Activated CD8-positive, alpha-beta T cell treated with anti-CD3 and anti-CD28 coated beads for 36 hours (primary cell): ENCODE measurements at regions not wholly inside any gene's neighbourhood (a gene's known extent, or its start where the extent isn't known, plus 50 kb on each side); places are given as distances from the start of the nearest gene placed in this dataset.

Experiments
- ATAC-seq: fragments of 200-7000 bp; cut with Tn5 transposase; one replicate; pipeline ENCODE4 v1.10.0; 2021; ENCODE audit warnings: mild to moderate bottlenecking, moderate library complexity
- CTCF ChIA-PET: fragments of 350-600 bp; sonication (Branson Sonifier 250); formaldehyde crosslinking; loops from one replicate; lab custom pipeline; 2021; ENCODE audit warnings: antibody characterized with exemption; lab: Charles Lee
- POLR2A ChIA-PET: fragments of 350-600 bp; sonication (Branson Sonifier 250); formaldehyde crosslinking; loops from one replicate; lab custom pipeline; 2021; ENCODE audit warnings: antibody characterized with exemption; lab: Charles Lee
- DNase-seq: peaks from one replicate; pipeline ENCODE4 v3.0.0-alpha.2; 2020
- H3K27ac Mint-ChIP-seq: one replicate; pipeline ENCODE4 v1.8.0; 2021; ENCODE audit warnings: mild to moderate bottlenecking, mixed read lengths
- H3K27me3 Mint-ChIP-seq: one replicate; pipeline ENCODE4 v1.8.0; 2021; ENCODE audit warnings: mixed read lengths
- H3K36me3 Mint-ChIP-seq: one replicate; pipeline ENCODE4 v1.8.0; 2021; ENCODE audit warnings: low read depth, mixed read lengths
- H3K4me1 Mint-ChIP-seq: one replicate; pipeline ENCODE4 v1.8.0; 2021; ENCODE audit warnings: low read depth, mixed read lengths
- H3K4me3 Mint-ChIP-seq: one replicate; pipeline ENCODE4 v1.8.0; 2021; ENCODE audit warnings: mild to moderate bottlenecking, moderate library complexity, mixed read lengths
- H3K9me3 Mint-ChIP-seq: one replicate; pipeline ENCODE4 v1.8.0; 2021; ENCODE audit warnings: mixed read lengths
- intact Hi-C: fragments of 100-400 bp; cut with micrococcal nuclease; formaldehyde crosslinking; loops from one replicate; pipeline ENCODE4 v1.10.0; 2022
- TF ChIP-seq, protein P1 (sequence below): fragments of 200-600 bp; IDR thresholded peaks from one replicate; pipeline ENCODE4 v1.8.0; 2022; ENCODE audit warnings: antibody characterized with exemption, mild to moderate bottlenecking

GRCh38 chr5:111631328-111631727 lies 119.0 kb upstream of the STARD4 start:
- Mint-ChIP-seq H3K9me3 (peaks cover 10% of the 10 kb centered on the region), H3K36me3 (peaks cover 12% of the 10 kb centered on the region), H3K27me3 (no peaks in the 10 kb centered on the region), H3K27ac (no peak overlapping the region), H3K4me1 (peaks cover 12% of the 10 kb centered on the region), H3K4me3 (no peak overlapping the region)
- DNase-seq: no peak
- intact Hi-C loops: no loop called here
- TF ChIP-seq, protein P1, sequence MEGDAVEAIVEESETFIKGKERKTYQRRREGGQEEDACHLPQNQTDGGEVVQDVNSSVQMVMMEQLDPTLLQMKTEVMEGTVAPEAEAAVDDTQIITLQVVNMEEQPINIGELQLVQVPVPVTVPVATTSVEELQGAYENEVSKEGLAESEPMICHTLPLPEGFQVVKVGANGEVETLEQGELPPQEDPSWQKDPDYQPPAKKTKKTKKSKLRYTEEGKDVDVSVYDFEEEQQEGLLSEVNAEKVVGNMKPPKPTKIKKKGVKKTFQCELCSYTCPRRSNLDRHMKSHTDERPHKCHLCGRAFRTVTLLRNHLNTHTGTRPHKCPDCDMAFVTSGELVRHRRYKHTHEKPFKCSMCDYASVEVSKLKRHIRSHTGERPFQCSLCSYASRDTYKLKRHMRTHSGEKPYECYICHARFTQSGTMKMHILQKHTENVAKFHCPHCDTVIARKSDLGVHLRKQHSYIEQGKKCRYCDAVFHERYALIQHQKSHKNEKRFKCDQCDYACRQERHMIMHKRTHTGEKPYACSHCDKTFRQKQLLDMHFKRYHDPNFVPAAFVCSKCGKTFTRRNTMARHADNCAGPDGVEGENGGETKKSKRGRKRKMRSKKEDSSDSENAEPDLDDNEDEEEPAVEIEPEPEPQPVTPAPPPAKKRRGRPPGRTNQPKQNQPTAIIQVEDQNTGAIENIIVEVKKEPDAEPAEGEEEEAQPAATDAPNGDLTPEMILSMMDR: no peak
- ChIA-PET POLR2A (no interaction called here), CTCF (interaction anchor here (0.6 kb wide), 1 partner anchor 54 kb away, joined by 3 read pairs; no protein-coding TSS in a partner anchor)
- ATAC-seq: no peak

DNA sequence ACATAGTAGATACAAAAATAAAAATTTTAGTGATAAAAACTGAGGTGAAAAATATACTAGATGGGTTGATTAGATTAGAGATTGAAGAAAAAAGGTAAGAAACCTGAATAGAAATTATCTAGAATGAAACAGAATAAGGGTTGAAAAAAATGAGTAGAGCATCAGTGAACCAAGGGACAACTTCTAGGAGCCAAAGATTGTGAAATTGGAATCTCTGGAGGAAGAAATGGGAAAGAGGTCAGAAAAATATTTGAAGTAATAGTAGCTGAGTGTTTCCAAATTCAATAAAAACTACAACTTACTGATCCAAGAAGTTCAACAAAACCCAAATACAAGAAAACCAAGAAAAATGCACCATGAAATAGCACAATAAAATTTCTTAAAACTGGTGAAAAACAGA lies 116.6 kb upstream of the STARD4 start:
- DNase-seq (no peak), ATAC-seq (no peak)
- Mint-ChIP-seq H3K36me3 (peaks cover 15% of the 10 kb centered on the region), H3K4me3 (no peak overlapping the region), H3K27ac (no peak overlapping the region), H3K9me3 (peaks cover 13% of the 10 kb centered on the region), H3K27me3 (no peaks in the 10 kb centered on the region), H3K4me1 (peaks cover 12% of the 10 kb centered on the region)
- ChIA-PET POLR2A (interaction anchor here (0.7 kb wide), 1 partner anchor 9 kb away, joined by 3 read pairs; no protein-coding TSS in a partner anchor), CTCF (interaction anchor here (1.1 kb wide), 1 partner anchor 129 kb away, joined by 3 read pairs; no protein-coding TSS in a partner anchor)
- TF ChIP-seq, protein P1: no peak
- intact Hi-C loops: no loop called here

DNA sequence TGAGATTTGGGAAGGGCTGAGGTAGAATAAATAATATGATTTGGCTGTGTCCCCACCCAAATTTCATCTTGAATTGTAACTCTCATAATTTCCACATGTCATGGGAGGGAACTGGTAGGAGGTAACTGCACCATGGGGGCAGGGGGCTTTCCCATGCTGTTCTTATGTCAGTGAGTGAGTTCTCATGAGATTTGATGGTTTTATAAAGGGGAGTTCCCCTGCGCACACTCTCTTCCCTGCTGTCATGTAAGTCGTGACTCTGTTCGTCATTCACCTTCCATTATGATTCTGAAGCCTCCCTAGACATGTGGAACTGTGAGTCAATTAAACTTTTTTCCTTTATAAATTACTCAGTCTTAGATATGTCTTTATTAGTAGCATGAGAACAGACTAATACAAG lies 115.5 kb upstream of the STARD4 start:
- H3K36me3 Mint-ChIP-seq: peaks cover 15% of the 10 kb centered on the region
- H3K9me3 Mint-ChIP-seq: peaks cover 13% of the 10 kb centered on the region
- CTCF ChIA-PET: no interaction called here
- DNase-seq (peak; percentile 67), ATAC-seq (peak; percentile 96)
- no peaks in the 10 kb centered on the region for H3K27me3 Mint-ChIP-seq
- no peak overlapping the region for H3K4me3 Mint-ChIP-seq
- intact Hi-C loops: no loop called here
- POLR2A ChIA-PET: no interaction called here
- peak overlapping the region; percentile 75 for H3K27ac Mint-ChIP-seq
- peaks cover 12% of the 10 kb centered on the region for H3K4me1 Mint-ChIP-seq
- TF ChIP-seq, protein P1: no peak

DNA sequence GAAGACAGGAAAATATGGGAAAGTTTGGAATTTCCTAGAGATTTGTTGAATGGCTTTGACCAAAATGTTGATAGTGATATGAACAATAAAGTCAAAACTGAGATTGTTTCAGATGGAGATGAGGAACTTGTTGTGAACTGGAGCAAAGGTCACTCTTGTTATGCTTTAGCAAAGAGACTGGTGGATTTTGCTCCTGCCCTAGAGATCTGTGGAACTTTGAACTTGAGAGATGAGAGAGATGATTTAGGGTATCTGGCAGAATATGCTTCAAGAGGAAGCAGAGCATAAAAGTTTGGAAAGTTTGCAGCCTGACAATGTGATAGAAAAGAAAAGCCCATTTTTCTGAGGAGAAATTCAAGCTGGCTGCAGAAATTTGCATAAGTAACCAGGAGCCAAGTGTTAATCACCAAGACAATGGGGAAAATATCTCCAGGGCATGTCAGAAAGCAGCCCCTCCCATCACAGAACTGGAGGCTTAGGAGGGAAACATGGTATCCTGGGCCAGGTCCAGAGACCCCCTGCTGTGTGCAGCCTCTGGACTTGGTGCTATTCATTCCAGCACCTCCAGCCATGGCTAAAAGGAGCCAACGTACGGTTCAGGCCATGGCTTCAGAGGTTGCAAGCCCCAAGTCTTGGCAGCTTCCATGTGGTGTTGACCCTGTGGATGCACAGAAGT lies 114.3 kb upstream of the STARD4 start:
- peaks cover 12% of the 10 kb centered on the region for H3K4me1 Mint-ChIP-seq
- ChIA-PET POLR2A (no interaction called here), CTCF (no interaction called here)
- H3K27ac Mint-ChIP-seq: no peak overlapping the region
- peaks cover 15% of the 10 kb centered on the region for H3K36me3 Mint-ChIP-seq
- TF ChIP-seq, protein P1: no peak
- intact Hi-C loops: no loop called here
- DNase-seq (no peak), ATAC-seq (no peak)
- no peaks in the 10 kb centered on the region for H3K27me3 Mint-ChIP-seq
- no peak overlapping the region for H3K4me3 Mint-ChIP-seq
- H3K9me3 Mint-ChIP-seq: peaks cover 13% of the 10 kb centered on the region

DNA sequence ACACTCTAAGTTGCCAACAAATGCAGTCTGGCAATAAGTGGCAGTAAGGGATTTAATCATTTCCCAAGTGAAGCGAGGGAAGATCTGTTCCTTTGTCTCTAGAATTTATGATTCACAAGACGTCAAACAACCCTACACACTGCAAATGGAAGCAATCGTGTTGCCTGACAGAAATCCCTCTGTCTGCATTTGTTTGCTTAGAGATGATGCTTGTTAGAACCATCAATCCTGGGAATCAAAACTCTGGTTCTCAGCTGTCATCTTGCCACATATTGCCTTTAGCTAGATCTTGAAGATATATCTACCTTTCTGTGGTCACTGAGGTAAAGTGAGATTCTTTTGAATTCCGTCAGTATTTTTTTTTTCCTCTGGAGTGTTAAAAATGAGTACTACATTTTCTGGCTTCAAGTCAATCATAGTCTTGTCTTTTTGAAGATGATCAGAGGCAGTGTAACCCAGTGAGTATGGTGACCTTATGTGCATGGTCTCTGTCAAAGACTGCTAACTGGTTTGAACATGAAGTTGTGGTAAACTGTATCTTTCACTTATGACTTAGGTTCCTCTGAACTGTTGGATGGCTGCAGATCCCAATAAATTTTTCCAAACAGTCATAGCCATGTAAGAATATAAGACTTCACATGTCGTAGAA lies 106.4 kb upstream of the STARD4 start:
- ATAC-seq: no peak
- H3K27ac Mint-ChIP-seq: no peak overlapping the region
- H3K36me3 Mint-ChIP-seq: no peaks in the 10 kb centered on the region
- TF ChIP-seq, protein P1: no peak
- POLR2A ChIA-PET: no interaction called here
- DNase-seq: no peak
- intact Hi-C loops: no loop called here
- H3K9me3 Mint-ChIP-seq: no peaks in the 10 kb centered on the region
- H3K27me3 Mint-ChIP-seq: peaks cover 9% of the 10 kb centered on the region
- no peaks in the 10 kb centered on the region for H3K4me1 Mint-ChIP-seq
- H3K4me3 Mint-ChIP-seq: no peak overlapping the region
- CTCF ChIA-PET: interaction anchor here (0.7 kb wide), 1 partner anchor 101 kb away, joined by 3 read pairs; no protein-coding TSS in a partner anchor
